MM.1S (cell line): ENCODE measurements at regions not wholly inside any gene's neighbourhood (a gene's known extent, or its start where the extent isn't known, plus 50 kb on each side); places are given as distances from the start of the nearest gene placed in this dataset.

Experiments used
- DNase-seq: peaks from one replicate; pipeline ENCODE4 v3.0.0-alpha.2; 2015
- H2AFZ ChIP-seq: fragments of 300-600 bp; sonication (generic); 2 replicates; pipeline ENCODE4 v1.6.0; 2016; ENCODE audit warnings: antibody characterized with exemption, low read length
- H3F3A ChIP-seq: fragments of 300-600 bp; sonication (generic); 2 replicates; pipeline ENCODE4 v1.6.1; 2016; ENCODE audit warnings: mild to moderate bottlenecking, antibody characterized with exemption, low read length, moderate library complexity, mixed read lengths; ENCODE audit not compliant: insufficient read depth
- H3K27ac ChIP-seq: fragments of 300-600 bp; sonication (generic); 2 replicates; pipeline ENCODE4 v1.5.1; 2016; ENCODE audit warnings: mild to moderate bottlenecking, low read length
- H3K27me3 ChIP-seq: fragments of 300-600 bp; sonication (generic); replicated peaks from 2 replicates; pipeline ENCODE4 v1.6.0; 2016; ENCODE audit warnings: low read length; ENCODE audit not compliant: insufficient read depth
- H3K36me3 ChIP-seq: fragments of 300-600 bp; sonication (generic); replicated peaks from 2 replicates; pipeline ENCODE4 v1.6.1; 2016; ENCODE audit warnings: mild to moderate bottlenecking, low read length, mixed read lengths; ENCODE audit not compliant: insufficient read depth
- H3K4me1 ChIP-seq: fragments of 300-600 bp; sonication (generic); 2 replicates; pipeline ENCODE4 v1.6.1; 2016; ENCODE audit warnings: low read length, mixed read lengths
- H3K4me2 ChIP-seq: fragments of 300-600 bp; sonication (generic); 2 replicates; pipeline ENCODE4 v1.6.0; 2016; ENCODE audit warnings: low read depth, low read length
- H3K4me3 ChIP-seq: fragments of 300-600 bp; sonication (generic); 2 replicates; pipeline ENCODE4 v1.5.1; 2016; ENCODE audit warnings: low read length, mixed read lengths
- H3K79me2 ChIP-seq: fragments of 300-600 bp; sonication (generic); 2 replicates; pipeline ENCODE4 v1.6.1; 2016; ENCODE audit warnings: mixed run types, low read length, mixed read lengths
- H3K9ac ChIP-seq: fragments of 300-600 bp; sonication (generic); 2 replicates; pipeline ENCODE4 v1.6.1; 2016; ENCODE audit warnings: low read length, mixed read lengths
- H3K9me2 ChIP-seq: fragments of 300-600 bp; sonication (generic); replicated peaks from 2 replicates; pipeline ENCODE4 v1.6.1; 2016; ENCODE audit warnings: mild to moderate bottlenecking, low read length, mixed read lengths; ENCODE audit not compliant: insufficient read depth
- H3K9me3 ChIP-seq: fragments of 300-600 bp; sonication (generic); replicated peaks from 2 replicates; pipeline ENCODE4 v1.6.1; 2016; ENCODE audit warnings: mild to moderate bottlenecking, low read length, mixed read lengths; ENCODE audit not compliant: insufficient read depth
- H4K20me1 ChIP-seq: fragments of 300-600 bp; sonication (generic); 2 replicates; pipeline ENCODE4 v1.6.1; 2016; ENCODE audit warnings: mild to moderate bottlenecking, low read length, moderate library complexity, mixed read lengths; ENCODE audit not compliant: insufficient read depth
- EZH2 ChIP-seq: fragments of 300-600 bp; sonication (generic); optimal IDR thresholded peaks from 2 replicates; pipeline ENCODE3; 2017; ENCODE audit warnings: low read depth, mild to moderate bottlenecking, antibody characterized with exemption, low read length, mixed read lengths
- EZH2phosphoT487 ChIP-seq: fragments of 300-600 bp; sonication (generic); IDR thresholded peaks from 2 replicates; pipeline ENCODE4 v1.6.1; 2018; ENCODE audit warnings: antibody characterized with exemption, low read length
- TF ChIP-seq, protein P1 (sequence below): fragments of 300-600 bp; sonication (generic); IDR thresholded peaks from 2 replicates; pipeline ENCODE4 v1.5.1; 2016; ENCODE audit warnings: antibody characterized with exemption, low read length, mixed read lengths

DNA sequence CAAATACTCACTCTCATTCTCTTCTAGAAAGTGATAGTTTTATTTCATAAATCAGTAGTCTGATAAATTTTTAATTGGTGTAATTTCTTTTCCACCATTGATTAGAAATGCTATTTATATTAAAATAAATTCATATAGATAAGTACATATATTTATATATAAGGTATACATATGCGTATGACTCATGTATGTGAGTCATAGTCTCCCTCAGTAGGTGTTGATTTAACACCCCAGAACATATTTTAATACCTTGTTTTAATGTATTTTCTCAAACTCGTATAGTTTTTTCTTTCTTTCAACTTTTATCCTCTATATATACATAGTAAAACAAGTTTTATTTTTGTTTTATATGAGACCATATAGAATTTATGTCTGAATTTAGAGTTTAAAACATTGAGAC lies 130.4 kb downstream of the PLG start:
- H3K27ac ChIP-seq: no peak overlapping the region
- no peaks in the 10 kb centered on the region for H3K79me2 ChIP-seq
- no peaks in the 10 kb centered on the region for H3K4me1 ChIP-seq
- no peaks in the 10 kb centered on the region for H3K36me3 ChIP-seq
- H4K20me1 ChIP-seq: no peaks in the 10 kb centered on the region
- no peaks in the 10 kb centered on the region for H3K9me3 ChIP-seq
- no peak overlapping the region for H3K4me3 ChIP-seq
- H3K9me2 ChIP-seq: no peaks in the 10 kb centered on the region
- H3K9ac ChIP-seq: no peak overlapping the region
- no peak overlapping the region for H2AFZ ChIP-seq
- no peak overlapping the region for H3K4me2 ChIP-seq
- no peaks in the 10 kb centered on the region for H3F3A ChIP-seq
- DNase-seq: no peak
- TF ChIP-seq, protein P1, sequence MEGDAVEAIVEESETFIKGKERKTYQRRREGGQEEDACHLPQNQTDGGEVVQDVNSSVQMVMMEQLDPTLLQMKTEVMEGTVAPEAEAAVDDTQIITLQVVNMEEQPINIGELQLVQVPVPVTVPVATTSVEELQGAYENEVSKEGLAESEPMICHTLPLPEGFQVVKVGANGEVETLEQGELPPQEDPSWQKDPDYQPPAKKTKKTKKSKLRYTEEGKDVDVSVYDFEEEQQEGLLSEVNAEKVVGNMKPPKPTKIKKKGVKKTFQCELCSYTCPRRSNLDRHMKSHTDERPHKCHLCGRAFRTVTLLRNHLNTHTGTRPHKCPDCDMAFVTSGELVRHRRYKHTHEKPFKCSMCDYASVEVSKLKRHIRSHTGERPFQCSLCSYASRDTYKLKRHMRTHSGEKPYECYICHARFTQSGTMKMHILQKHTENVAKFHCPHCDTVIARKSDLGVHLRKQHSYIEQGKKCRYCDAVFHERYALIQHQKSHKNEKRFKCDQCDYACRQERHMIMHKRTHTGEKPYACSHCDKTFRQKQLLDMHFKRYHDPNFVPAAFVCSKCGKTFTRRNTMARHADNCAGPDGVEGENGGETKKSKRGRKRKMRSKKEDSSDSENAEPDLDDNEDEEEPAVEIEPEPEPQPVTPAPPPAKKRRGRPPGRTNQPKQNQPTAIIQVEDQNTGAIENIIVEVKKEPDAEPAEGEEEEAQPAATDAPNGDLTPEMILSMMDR: no peak
- TF ChIP-seq EZH2 (no peak), EZH2phosphoT487 (no peak)
- no peaks in the 10 kb centered on the region for H3K27me3 ChIP-seq

DNA sequence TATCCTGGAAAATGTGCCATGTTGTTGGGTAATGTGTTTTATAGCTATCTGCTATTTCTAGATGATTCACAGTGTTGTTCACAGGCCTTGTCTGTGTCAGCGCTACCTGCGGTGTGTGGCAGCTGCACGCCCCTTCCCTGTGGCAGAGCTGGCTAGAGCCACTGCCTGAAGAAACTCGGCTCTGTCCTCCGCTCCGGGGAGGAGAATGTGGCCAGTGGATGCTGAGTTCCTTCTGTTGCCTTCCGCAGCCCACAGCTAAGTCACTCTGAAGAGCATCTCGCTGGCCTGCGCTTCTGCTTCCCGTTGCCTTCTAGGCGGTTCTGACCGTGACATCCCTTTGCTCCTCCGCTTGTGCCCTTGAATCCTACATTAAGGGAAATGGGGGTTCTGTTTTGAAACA lies 135.1 kb downstream of the PLG start:
- H3K4me2 ChIP-seq: no peak overlapping the region

DNA sequence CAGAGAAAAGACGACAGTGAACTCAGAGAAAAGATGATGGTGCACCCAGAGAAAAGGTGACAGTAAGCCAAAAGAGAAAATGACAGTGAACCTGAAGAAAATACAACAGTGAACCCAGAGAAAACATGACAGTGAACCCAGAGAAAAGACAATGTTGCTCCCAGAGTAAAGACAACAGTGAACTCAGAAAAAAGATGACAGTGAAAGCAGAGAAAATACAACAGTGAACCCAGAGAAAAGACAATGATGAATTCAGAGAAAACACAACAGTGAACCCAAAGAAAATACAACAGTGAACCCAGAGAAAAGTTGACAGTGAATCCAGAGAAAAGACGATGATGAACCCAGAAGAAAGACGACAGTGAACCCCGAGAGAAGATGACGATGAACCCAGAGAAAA lies 140.5 kb upstream of the MAP3K4 start:
- Histone ChIP-seq H3K9ac (no peak overlapping the region), H4K20me1 (no peaks in the 10 kb centered on the region), H3K9me3 (no peaks in the 10 kb centered on the region), H3K4me1 (no peaks in the 10 kb centered on the region), H3K4me3 (no peak overlapping the region), H3F3A (no peaks in the 10 kb centered on the region), H3K79me2 (no peaks in the 10 kb centered on the region), H2AFZ (no peak overlapping the region), H3K36me3 (no peaks in the 10 kb centered on the region), H3K27me3 (no peaks in the 10 kb centered on the region), H3K4me2 (no peak overlapping the region), H3K27ac (no peak overlapping the region), H3K9me2 (no peaks in the 10 kb centered on the region)
- DNase-seq: no peak
- TF ChIP-seq EZH2phosphoT487 (no peak), EZH2 (no peak)
- TF ChIP-seq, protein P1: no peak

More for the DNA sequence above, 135.1 kb downstream of the PLG start:
- Histone ChIP-seq H3K27ac (no peak overlapping the region), H3F3A (no peaks in the 10 kb centered on the region), H2AFZ (no peak overlapping the region), H3K9me2 (no peaks in the 10 kb centered on the region), H3K9ac (no peak overlapping the region), H3K36me3 (no peaks in the 10 kb centered on the region), H3K27me3 (no peaks in the 10 kb centered on the region), H3K4me1 (no peaks in the 10 kb centered on the region), H3K4me3 (no peak overlapping the region), H3K9me3 (no peaks in the 10 kb centered on the region), H4K20me1 (no peaks in the 10 kb centered on the region), H3K79me2 (no peaks in the 10 kb centered on the region)
- no peak for DNase-seq
- TF ChIP-seq EZH2: no peak
- TF ChIP-seq EZH2phosphoT487: no peak
- TF ChIP-seq, protein P1: no peak

DNA sequence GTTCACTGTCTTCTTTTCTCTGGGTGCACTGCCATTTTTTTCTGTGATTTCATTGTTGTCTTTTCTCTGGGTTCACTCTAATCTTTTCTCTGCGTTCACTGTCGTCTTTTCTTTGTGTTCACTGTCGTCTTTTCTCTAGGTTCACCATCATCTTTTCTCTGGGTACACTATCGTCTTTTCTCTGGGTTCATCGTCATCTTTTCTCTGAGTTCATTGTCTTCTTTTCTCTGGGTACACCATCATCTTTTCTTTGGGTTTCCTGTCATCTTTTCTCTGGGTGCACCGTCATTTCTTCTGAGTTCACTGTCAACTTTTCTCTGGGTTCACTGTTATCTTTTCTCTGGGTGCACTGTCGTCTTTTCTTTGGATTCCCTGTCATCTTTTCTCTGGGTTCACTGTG lies 137.6 kb upstream of the MAP3K4 start:
- H3K36me3 ChIP-seq: no peaks in the 10 kb centered on the region
- no peak overlapping the region for H3K4me3 ChIP-seq
- H3K79me2 ChIP-seq: no peaks in the 10 kb centered on the region
- H3K4me1 ChIP-seq: no peaks in the 10 kb centered on the region
- H2AFZ ChIP-seq: no peak overlapping the region
- H3K9me3 ChIP-seq: no peaks in the 10 kb centered on the region
- H3F3A ChIP-seq: no peaks in the 10 kb centered on the region
- H3K4me2 ChIP-seq: no peak overlapping the region
- TF ChIP-seq, protein P1: no peak
- TF ChIP-seq EZH2phosphoT487: no peak
- no peak for TF ChIP-seq EZH2
- H3K27ac ChIP-seq: no peak overlapping the region
- no peaks in the 10 kb centered on the region for H4K20me1 ChIP-seq
- DNase-seq: no peak
- H3K27me3 ChIP-seq: no peaks in the 10 kb centered on the region
- no peaks in the 10 kb centered on the region for H3K9me2 ChIP-seq
- no peak overlapping the region for H3K9ac ChIP-seq
